Glutamatergic neuron (in vitro differentiated cells): ENCODE measurements at regions not wholly inside any gene's neighbourhood (a gene's known extent, or its start where the extent isn't known, plus 50 kb on each side); places are given as distances from the start of the nearest gene placed in this dataset.

Experiments
- DNase-seq: peaks from one replicate; pipeline ENCODE4 v3.0.0; 2022
- H3K27ac Mint-ChIP-seq: one replicate; pipeline ENCODE4 v1.8.0; 2020; ENCODE audit warnings: mild to moderate bottlenecking, mixed read lengths, inconsistent platforms; ENCODE audit not compliant: unreplicated experiment
- H3K27me3 Mint-ChIP-seq: one replicate; pipeline ENCODE4 v1.8.0; 2020; ENCODE audit warnings: mild to moderate bottlenecking, moderate library complexity, mixed read lengths, inconsistent platforms; ENCODE audit not compliant: unreplicated experiment
- H3K36me3 Mint-ChIP-seq: one replicate; pipeline ENCODE4 v1.8.0; 2020; ENCODE audit warnings: mild to moderate bottlenecking, mixed read lengths, inconsistent platforms; ENCODE audit not compliant: unreplicated experiment
- H3K4me1 Mint-ChIP-seq: one replicate; pipeline ENCODE4 v1.8.0; 2020; ENCODE audit warnings: mild to moderate bottlenecking, low read depth, mixed read lengths, inconsistent platforms; ENCODE audit not compliant: unreplicated experiment
- H3K4me3 Mint-ChIP-seq: one replicate; pipeline ENCODE4 v1.8.0; 2020; ENCODE audit warnings: mild to moderate bottlenecking, mixed read lengths, inconsistent platforms; ENCODE audit not compliant: unreplicated experiment
- H3K9me3 Mint-ChIP-seq: one replicate; pipeline ENCODE4 v1.8.0; 2020; ENCODE audit warnings: mild to moderate bottlenecking, moderate library complexity, mixed read lengths, inconsistent platforms; ENCODE audit not compliant: unreplicated experiment
- CTCF ChIP-seq: fragments of 200-600 bp; sonication (generic); IDR thresholded peaks from one replicate; pipeline ENCODE4 v1.5.0; 2021; ENCODE audit not compliant: partially characterized antibody, unreplicated experiment

GRCh38 chr3:124429129-124429815 is 301.0 kb upstream of the UMPS start:
- H3K27ac Mint-ChIP-seq, result no peak overlapping the region
- H3K36me3 Mint-ChIP-seq, result peaks cover 6% of the 10 kb centered on the region
- no peak overlapping the region for H3K4me3 Mint-ChIP-seq
- no peak for TF ChIP-seq CTCF
- no peak for DNase-seq
- peaks cover 14% of the 10 kb centered on the region for H3K9me3 Mint-ChIP-seq
- peaks cover 10% of the 10 kb centered on the region for H3K27me3 Mint-ChIP-seq
- H3K4me1 Mint-ChIP-seq, result peaks cover 23% of the 10 kb centered on the region

GRCh38 chr3:124431331-124431994 is 298.8 kb upstream of the UMPS start:
- Mint-ChIP-seq H3K4me1 (peaks cover 5% of the 10 kb centered on the region), H3K27ac (no peak overlapping the region), H3K27me3 (peaks cover 7% of the 10 kb centered on the region), H3K9me3 (peaks cover 11% of the 10 kb centered on the region), H3K4me3 (no peak overlapping the region), H3K36me3 (peaks cover 19% of the 10 kb centered on the region)
- DNase-seq, result no peak
- TF ChIP-seq CTCF, result no peak

DNA sequence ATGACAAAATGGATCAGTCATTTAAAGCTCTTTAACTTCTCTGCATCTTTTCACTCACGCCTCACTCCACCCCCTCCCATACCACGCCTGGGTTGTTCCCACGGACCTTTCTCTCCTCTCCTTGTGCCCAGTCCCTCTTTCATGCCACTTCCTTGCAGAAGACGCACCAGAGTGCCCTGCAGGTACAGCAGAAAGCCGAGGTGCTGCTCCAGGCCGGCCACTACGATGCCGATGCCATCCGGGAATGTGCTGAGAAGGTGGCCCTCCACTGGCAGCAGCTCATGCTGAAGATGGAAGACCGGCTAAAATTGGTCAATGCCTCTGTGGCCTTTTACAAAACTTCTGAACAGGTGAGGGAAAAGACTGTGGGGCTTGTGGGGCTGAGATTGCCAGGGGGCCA is 296.1 kb upstream of the UMPS start:
- H3K27me3 Mint-ChIP-seq, result peaks cover 7% of the 10 kb centered on the region
- H3K4me3 Mint-ChIP-seq, result no peak overlapping the region
- TF ChIP-seq CTCF, result no peak
- H3K36me3 Mint-ChIP-seq, result peaks cover 19% of the 10 kb centered on the region
- no peak for DNase-seq
- H3K4me1 Mint-ChIP-seq, result peaks cover 8% of the 10 kb centered on the region
- peaks cover 11% of the 10 kb centered on the region for H3K9me3 Mint-ChIP-seq
- no peak overlapping the region for H3K27ac Mint-ChIP-seq

GRCh38 chr3:124435467-124435866 is 294.8 kb upstream of the UMPS start:
- H3K36me3 Mint-ChIP-seq, result peaks cover 13% of the 10 kb centered on the region

More at GRCh38 chr3:124435467-124435866, 294.8 kb upstream of the UMPS start:
- H3K4me3 Mint-ChIP-seq, result no peak overlapping the region
- H3K9me3 Mint-ChIP-seq, result peaks cover 11% of the 10 kb centered on the region
- H3K4me1 Mint-ChIP-seq, result peaks cover 14% of the 10 kb centered on the region
- no peak for DNase-seq
- H3K27me3 Mint-ChIP-seq, result peaks cover 8% of the 10 kb centered on the region
- TF ChIP-seq CTCF, result no peak
- no peak overlapping the region for H3K27ac Mint-ChIP-seq
